OCI-LY3 (cell line): ENCODE measurements at regions not wholly inside any gene's neighbourhood (a gene's known extent, or its start where the extent isn't known, plus 50 kb on each side); places are given as distances from the start of the nearest gene placed in this dataset.

ENCODE experiments used
- H2AFZ ChIP-seq: fragments of 200-600, 300-600 bp; shearing (Covaris generic); 2 replicates; pipeline ENCODE4 v1.6.0; 2014; ENCODE audit warnings: antibody characterized with exemption, low read depth, low read length
- H3K27ac ChIP-seq: fragments of 200-600, 300-600 bp; sonication (generic); 2 replicates; pipeline ENCODE4 v1.5.1; 2014; ENCODE audit warnings: mild to moderate bottlenecking, low read length, moderate library complexity, mixed read lengths
- H3K27me3 ChIP-seq: fragments of 200-600, 300-600 bp; sonication (generic); 2 replicates; pipeline ENCODE4 v1.6.1; 2014; ENCODE audit warnings: low read depth, low read length, mixed read lengths
- H3K36me3 ChIP-seq: fragments of 200-600, 300-600 bp; sonication (generic); replicated peaks from 2 replicates; pipeline ENCODE3; 2014; ENCODE audit warnings: low read depth, low read length, mixed read lengths
- H3K4me1 ChIP-seq: fragments of 300-600, 200-600 bp; sonication (generic); 2 replicates; pipeline ENCODE4 v1.6.1; 2014; ENCODE audit warnings: low read length, mixed read lengths
- H3K4me2 ChIP-seq: fragments of 200-600, 300-600 bp; sonication (generic); 2 replicates; pipeline ENCODE4 v1.6.1; 2014; ENCODE audit warnings: low read length, mixed read lengths
- H3K4me3 ChIP-seq: fragments of 300-600, 200-600 bp; sonication (generic); 2 replicates; pipeline ENCODE4 v1.5.1; 2014; ENCODE audit warnings: antibody characterized with exemption, mild to moderate bottlenecking, low read length, moderate library complexity
- H3K79me2 ChIP-seq: fragments of 300-600, 200-600 bp; shearing (Covaris generic); 2 replicates; pipeline ENCODE4 v1.6.1; 2014; ENCODE audit warnings: mild to moderate bottlenecking, low read length, mixed read lengths
- H3K9ac ChIP-seq: fragments of 300-600, 200-600 bp; shearing (Covaris generic); 2 replicates; pipeline ENCODE4 v1.6.0; 2014; ENCODE audit warnings: mild to moderate bottlenecking, low read length, moderate library complexity
- H3K9me3 ChIP-seq: fragments of 200-600, 300-600 bp; shearing (Covaris generic); 2 replicates; pipeline ENCODE4 v1.6.1; 2014; ENCODE audit warnings: low read length, mixed read lengths; ENCODE audit not compliant: insufficient read depth
- H4K20me1 ChIP-seq: fragments of 200-600, 300-600 bp; sonication (generic); 2 replicates; pipeline ENCODE4 v1.6.1; 2016; ENCODE audit warnings: low read length, mixed read lengths; ENCODE audit not compliant: insufficient read depth
- CTCF ChIP-seq: fragments of 200-600, 300-600 bp; sonication (generic); IDR thresholded peaks from 2 replicates; pipeline ENCODE4 v1.5.1; 2014; ENCODE audit warnings: antibody characterized with exemption, low read length, low read depth
- EZH2phosphoT487 ChIP-seq: fragments of 200-600 bp; shearing (Covaris generic); IDR thresholded peaks from 2 replicates; pipeline ENCODE4 v1.6.1; 2018; ENCODE audit warnings: antibody characterized with exemption, mixed run types, low read depth

GRCh38 chr5:4093970-4094369, 498.3 kb downstream of the IRX1 start:
- no peak overlapping the region for H3K9ac ChIP-seq
- no peak overlapping the region for H3K4me3 ChIP-seq
- no peaks in the 10 kb centered on the region for H3K36me3 ChIP-seq
- H3K27me3 ChIP-seq, result no peaks in the 10 kb centered on the region
- no peaks in the 10 kb centered on the region for H3K79me2 ChIP-seq
- H4K20me1 ChIP-seq, result no peaks in the 10 kb centered on the region
- H3K4me2 ChIP-seq, result no peak overlapping the region
- no peaks in the 10 kb centered on the region for H3K9me3 ChIP-seq
- H3K4me1 ChIP-seq, result no peaks in the 10 kb centered on the region
- no peak overlapping the region for H3K27ac ChIP-seq
- no peak overlapping the region for H2AFZ ChIP-seq
- TF ChIP-seq EZH2phosphoT487, result no peak
- TF ChIP-seq CTCF, result no peak

GRCh38 chr5:4095918-4096630, 500.4 kb downstream of the IRX1 start:
- Histone ChIP-seq H2AFZ (no peak overlapping the region), H3K27ac (no peak overlapping the region), H4K20me1 (no peaks in the 10 kb centered on the region), H3K9ac (no peak overlapping the region), H3K27me3 (no peaks in the 10 kb centered on the region), H3K4me2 (no peak overlapping the region), H3K4me1 (no peaks in the 10 kb centered on the region), H3K4me3 (no peak overlapping the region), H3K79me2 (no peaks in the 10 kb centered on the region), H3K36me3 (no peaks in the 10 kb centered on the region), H3K9me3 (no peaks in the 10 kb centered on the region)
- no peak for TF ChIP-seq EZH2phosphoT487

DNA sequence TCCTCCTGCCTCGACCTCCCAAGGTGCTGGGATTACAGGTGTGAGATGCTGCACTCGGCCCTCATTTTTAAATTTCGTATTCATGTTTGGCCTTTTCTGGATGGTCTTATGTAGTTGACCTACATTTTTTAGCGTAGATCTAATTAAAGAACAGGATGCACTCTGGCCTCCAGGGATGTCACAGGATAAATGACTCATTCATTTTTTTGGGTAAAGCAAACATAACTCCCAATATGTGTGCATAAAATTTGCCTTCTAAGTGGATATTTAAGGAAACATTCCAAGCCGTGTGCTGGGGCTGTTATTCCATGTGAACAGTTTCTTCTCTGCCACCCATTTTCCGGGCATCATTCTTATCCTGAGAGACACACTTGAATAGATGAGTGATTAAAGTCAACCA, 501.6 kb downstream of the IRX1 start:
- Histone ChIP-seq H3K36me3 (no peaks in the 10 kb centered on the region), H3K4me1 (no peaks in the 10 kb centered on the region), H3K9me3 (no peaks in the 10 kb centered on the region), H3K9ac (no peak overlapping the region), H4K20me1 (no peaks in the 10 kb centered on the region), H3K27me3 (no peaks in the 10 kb centered on the region), H2AFZ (no peak overlapping the region), H3K4me2 (no peak overlapping the region), H3K27ac (no peak overlapping the region), H3K79me2 (no peaks in the 10 kb centered on the region), H3K4me3 (no peak overlapping the region)
- no peak for TF ChIP-seq EZH2phosphoT487
- TF ChIP-seq CTCF, result no peak

DNA sequence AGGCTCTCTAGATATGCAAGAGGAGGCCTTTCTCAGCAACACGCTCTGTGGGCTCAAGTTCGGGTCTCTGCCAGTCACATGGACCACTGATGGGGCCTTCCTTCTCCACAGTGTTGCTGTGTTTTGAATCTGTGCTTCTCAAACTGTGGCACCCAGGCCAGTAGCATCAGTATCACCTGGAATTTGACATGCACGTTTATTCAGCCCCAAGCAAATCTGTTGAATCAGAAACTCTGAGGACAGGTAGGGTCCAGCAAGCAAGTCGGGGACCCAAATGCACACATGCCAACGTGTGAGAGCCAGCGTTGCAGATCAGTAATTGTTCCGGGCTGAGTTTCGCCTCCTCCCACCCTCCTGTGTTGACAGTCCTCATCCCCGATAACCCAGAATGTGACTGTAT, 502.6 kb downstream of the IRX1 start:
- TF ChIP-seq EZH2phosphoT487, result no peak
- no peak for TF ChIP-seq CTCF
- Histone ChIP-seq H3K79me2 (no peaks in the 10 kb centered on the region), H3K27ac (no peak overlapping the region), H3K4me1 (no peaks in the 10 kb centered on the region), H3K4me2 (no peak overlapping the region), H3K36me3 (no peaks in the 10 kb centered on the region), H3K9me3 (no peaks in the 10 kb centered on the region), H4K20me1 (no peaks in the 10 kb centered on the region), H3K9ac (no peak overlapping the region), H2AFZ (no peak overlapping the region), H3K27me3 (no peaks in the 10 kb centered on the region), H3K4me3 (no peak overlapping the region)
